ENCODE measurements at regions not wholly inside any gene's neighbourhood (a gene's known extent, or its start where the extent isn't known, plus 50 kb on each side); places are given as distances from the start of the nearest gene placed in this dataset.

GRCh38 chr6:113512576-113512975 lies 344.6 kb upstream of the MARCKS start:
- TF ChIP-seq, protein P1, sequence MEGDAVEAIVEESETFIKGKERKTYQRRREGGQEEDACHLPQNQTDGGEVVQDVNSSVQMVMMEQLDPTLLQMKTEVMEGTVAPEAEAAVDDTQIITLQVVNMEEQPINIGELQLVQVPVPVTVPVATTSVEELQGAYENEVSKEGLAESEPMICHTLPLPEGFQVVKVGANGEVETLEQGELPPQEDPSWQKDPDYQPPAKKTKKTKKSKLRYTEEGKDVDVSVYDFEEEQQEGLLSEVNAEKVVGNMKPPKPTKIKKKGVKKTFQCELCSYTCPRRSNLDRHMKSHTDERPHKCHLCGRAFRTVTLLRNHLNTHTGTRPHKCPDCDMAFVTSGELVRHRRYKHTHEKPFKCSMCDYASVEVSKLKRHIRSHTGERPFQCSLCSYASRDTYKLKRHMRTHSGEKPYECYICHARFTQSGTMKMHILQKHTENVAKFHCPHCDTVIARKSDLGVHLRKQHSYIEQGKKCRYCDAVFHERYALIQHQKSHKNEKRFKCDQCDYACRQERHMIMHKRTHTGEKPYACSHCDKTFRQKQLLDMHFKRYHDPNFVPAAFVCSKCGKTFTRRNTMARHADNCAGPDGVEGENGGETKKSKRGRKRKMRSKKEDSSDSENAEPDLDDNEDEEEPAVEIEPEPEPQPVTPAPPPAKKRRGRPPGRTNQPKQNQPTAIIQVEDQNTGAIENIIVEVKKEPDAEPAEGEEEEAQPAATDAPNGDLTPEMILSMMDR (IDR thresholded peaks at IDR 0.05) = no peak
- TF ChIP-seq EP300 (IDR thresholded peaks at IDR 0.05) = no peak
